Sigmoid colon (tissue), 6 donors: ENCODE measurements at regions not wholly inside any gene's neighbourhood (a gene's known extent, or its start where the extent isn't known, plus 50 kb on each side); places are given as distances from the start of the nearest gene placed in this dataset.

Experiments used
- DNase-seq: peaks from one replicate; pipeline ENCODE4 v3.0.0-alpha.2; 2019
- H3K27ac ChIP-seq, 4 donors: fragments of 200-600 bp; sonication (generic); one replicate each; pipeline ENCODE4 v1.5.1; 2016 to 2019; ENCODE audit warnings: mild to moderate bottlenecking in 1 of 4
- H3K27me3 ChIP-seq, 3 donors: fragments of 200-600 bp; sonication (generic); one replicate each; pipeline ENCODE4 v1.5.1; 2019; ENCODE audit warnings: mild to moderate bottlenecking in 1 of 3
- H3K36me3 ChIP-seq, 4 donors: fragments of 200-600 bp; sonication (generic); one replicate each; pipeline ENCODE4 v1.5.1; 2016 to 2019
- H3K4me1 ChIP-seq, 4 donors: fragments of 200-600 bp; sonication (generic); one replicate each; pipeline ENCODE4 v1.5.1; 2017 to 2019
- H3K4me3 ChIP-seq, 4 donors: fragments of 200-600 bp; sonication (generic); one replicate each; pipeline ENCODE4 v1.5.1; 2017 to 2019; ENCODE audit warnings: mild to moderate bottlenecking in 2 of 4, moderate library complexity in 1 of 4
- H3K9me3 ChIP-seq, 4 donors: fragments of 200-600 bp in 3 of 4; sonication (generic) in 3 of 4; one replicate each; pipeline versions ENCODE4 v1.5.1 to v1.6.1; 2013 to 2019
- EP300 ChIP-seq, 4 donors: sonication (generic); formaldehyde crosslinking; IDR thresholded peaks; one replicate each; pipeline ENCODE4 v1.6.1; 2017; ENCODE audit warnings: antibody characterized with exemption in 4 of 4
- POLR2A ChIP-seq, 2 donors: fragments of 450-650 bp; IDR thresholded peaks; one replicate each; pipeline ENCODE4 v1.6.1; 2016; ENCODE audit warnings: antibody characterized with exemption in 2 of 2, mild to moderate bottlenecking in 2 of 2, moderate library complexity in 2 of 2
- POLR2AphosphoS5 ChIP-seq, 4 donors: sonication (generic); formaldehyde crosslinking; IDR thresholded peaks; one replicate each; pipeline ENCODE4 v1.6.1; 2017; ENCODE audit warnings: antibody characterized with exemption in 4 of 4
- WGBS, 2 donors: extraction: QIAGEN DNeasy Blood & Tissue Kit; methylation state at CpG; one replicate each; pipeline ENCODE4 v1.1.7; 2013; 5-methylcytosine and 5-hydroxymethylcytosine counted together
- intact Hi-C: fragments of 100-400 bp; cut with DNase I; formaldehyde crosslinking; loops from one replicate; pipeline ENCODE4 v1.15.1; 2023
- TF ChIP-seq, protein P1 (sequence below), 4 experiments: fragments of 450-650 bp in 3 of 4; fragments of 200-600 bp in 1 of 4; IDR thresholded peaks; one replicate each; pipeline ENCODE4 v1.5.1; 2016 to 2019; ENCODE audit warnings: antibody characterized with exemption in 4 of 4, mild to moderate bottlenecking in 3 of 4, moderate library complexity in 2 of 4
- donor health status: healthy with polysubstance abuse.
- donor health status: healthy.

- 83 to 84% methylated on average over 10 of the region's 10 CpGs for WGBS, 2 donors
- TF ChIP-seq EP300 (IDR thresholded peaks at IDR 0.05) (no peak), POLR2AphosphoS5 (IDR thresholded peaks at IDR 0.05) (no peak), POLR2A (IDR thresholded peaks at IDR 0.05) (no peak)
- TF ChIP-seq, protein P1, sequence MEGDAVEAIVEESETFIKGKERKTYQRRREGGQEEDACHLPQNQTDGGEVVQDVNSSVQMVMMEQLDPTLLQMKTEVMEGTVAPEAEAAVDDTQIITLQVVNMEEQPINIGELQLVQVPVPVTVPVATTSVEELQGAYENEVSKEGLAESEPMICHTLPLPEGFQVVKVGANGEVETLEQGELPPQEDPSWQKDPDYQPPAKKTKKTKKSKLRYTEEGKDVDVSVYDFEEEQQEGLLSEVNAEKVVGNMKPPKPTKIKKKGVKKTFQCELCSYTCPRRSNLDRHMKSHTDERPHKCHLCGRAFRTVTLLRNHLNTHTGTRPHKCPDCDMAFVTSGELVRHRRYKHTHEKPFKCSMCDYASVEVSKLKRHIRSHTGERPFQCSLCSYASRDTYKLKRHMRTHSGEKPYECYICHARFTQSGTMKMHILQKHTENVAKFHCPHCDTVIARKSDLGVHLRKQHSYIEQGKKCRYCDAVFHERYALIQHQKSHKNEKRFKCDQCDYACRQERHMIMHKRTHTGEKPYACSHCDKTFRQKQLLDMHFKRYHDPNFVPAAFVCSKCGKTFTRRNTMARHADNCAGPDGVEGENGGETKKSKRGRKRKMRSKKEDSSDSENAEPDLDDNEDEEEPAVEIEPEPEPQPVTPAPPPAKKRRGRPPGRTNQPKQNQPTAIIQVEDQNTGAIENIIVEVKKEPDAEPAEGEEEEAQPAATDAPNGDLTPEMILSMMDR (IDR thresholded peaks at IDR 0.05): no peak
- intact Hi-C loops: no loop called here
Observed at GRCh38 chr16:73553941-73554660, 506.2 kb upstream of the ZFHX3 start.

DNA sequence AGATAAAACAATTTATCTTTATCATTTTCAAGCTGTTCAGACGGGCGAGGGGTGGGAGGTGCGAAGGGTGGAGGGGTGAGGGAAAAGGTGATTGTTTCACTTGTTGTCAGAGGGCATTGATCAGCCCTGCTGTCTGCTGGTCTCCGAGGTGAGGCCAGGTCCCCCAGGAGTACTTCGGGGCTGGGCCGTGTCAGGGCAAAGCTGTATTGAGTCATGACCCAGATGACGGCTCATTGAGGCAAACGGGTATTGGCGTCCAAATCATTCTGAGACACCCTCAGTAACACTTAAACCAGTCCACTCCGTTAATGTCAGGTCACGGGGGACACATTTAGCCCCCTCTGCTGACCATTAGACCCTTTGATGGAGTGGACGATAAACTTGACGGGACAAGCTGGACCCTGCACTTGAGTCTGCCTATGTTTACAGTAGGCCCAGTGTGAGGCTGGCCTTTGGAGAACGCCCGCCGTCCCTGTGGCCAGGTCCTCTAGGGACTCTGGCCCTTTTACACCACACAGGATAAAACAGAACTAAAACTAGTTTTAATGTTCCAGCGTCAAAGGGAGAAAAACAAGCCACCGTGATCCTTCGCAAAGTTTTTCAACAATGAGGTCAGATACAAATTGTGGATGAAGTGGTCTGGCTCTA is 502.2 kb upstream of the ZFHX3 start:
- Histone ChIP-seq H3K27ac (no peak overlapping the region), H3K27me3 (peaks cover 0 to 14% (median 0%) of the 10 kb centered on the region in 3 donors), H3K4me1 (no peaks in the 10 kb centered on the region), H3K9me3 (no peaks in the 10 kb centered on the region), H3K4me3 (no peak overlapping the region), H3K36me3 (no peaks in the 10 kb centered on the region)
- DNase-seq: no peak
- intact Hi-C loops: no loop called here
- TF ChIP-seq, protein P1 (IDR thresholded peaks at IDR 0.05): no peak
- TF ChIP-seq POLR2AphosphoS5 (IDR thresholded peaks at IDR 0.05) (no peak), POLR2A (IDR thresholded peaks at IDR 0.05) (no peak), EP300 (IDR thresholded peaks at IDR 0.05) (no peak)
- 79 to 82% methylated on average over 19 of the region's 19 CpGs for WGBS, 2 donors

More at GRCh38 chr16:73553941-73554660, 506.2 kb upstream of the ZFHX3 start:
- Histone ChIP-seq H3K4me3 (no peak overlapping the region), H3K4me1 (no peaks in the 10 kb centered on the region), H3K36me3 (no peaks in the 10 kb centered on the region), H3K27me3 (no peaks in the 10 kb centered on the region), H3K9me3 (no peaks in the 10 kb centered on the region), H3K27ac (no peak overlapping the region)
- DNase-seq: no peak

- H3K36me3 ChIP-seq: no peaks in the 10 kb centered on the region
- intact Hi-C loops: no loop called here
- no peaks in the 10 kb centered on the region for H3K4me1 ChIP-seq
- H3K27me3 ChIP-seq: peaks cover 0 to 31% (median 3%) of the 10 kb centered on the region in 3 donors
- H3K4me3 ChIP-seq: no peak overlapping the region
- no peak for TF ChIP-seq POLR2A (IDR thresholded peaks at IDR 0.05)
- TF ChIP-seq POLR2AphosphoS5 (IDR thresholded peaks at IDR 0.05): no peak
- no peak for TF ChIP-seq EP300 (IDR thresholded peaks at IDR 0.05)
- TF ChIP-seq, protein P1 (IDR thresholded peaks at IDR 0.05): no peak
- 35 to 58% methylated on average over 9 of the region's 9 CpGs for whole genome bisulfite sequencing, 2 donors
- H3K27ac ChIP-seq: no peak overlapping the region
- H3K9me3 ChIP-seq: no peaks in the 10 kb centered on the region
- DNase-seq: no peak
Observed at GRCh38 chr16:73547552-73548403, 499.9 kb upstream of the ZFHX3 start.

- WGBS, 2 donors: 19 to 21% methylated on average over 11 of the region's 11 CpGs
- DNase-seq: no peak
- H3K9me3 ChIP-seq: no peaks in the 10 kb centered on the region
- H3K4me1 ChIP-seq: no peaks in the 10 kb centered on the region
- no peak overlapping the region for H3K27ac ChIP-seq
- TF ChIP-seq EP300 (IDR thresholded peaks at IDR 0.05) (no peak), POLR2A (IDR thresholded peaks at IDR 0.05) (no peak), POLR2AphosphoS5 (IDR thresholded peaks at IDR 0.05) (no peak)
- TF ChIP-seq, protein P1 (IDR thresholded peaks at IDR 0.05): no peak
- intact Hi-C loops: no loop called here
- no peaks in the 10 kb centered on the region for H3K36me3 ChIP-seq
- no peak overlapping the region for H3K4me3 ChIP-seq
- peaks cover 0 to 31% (median 3%) of the 10 kb centered on the region in 3 donors for H3K27me3 ChIP-seq
Observed at GRCh38 chr16:73546341-73546845, 498.5 kb upstream of the ZFHX3 start.
